ENCODE measurements at regions not wholly inside any gene's neighbourhood (a gene's known extent, or its start where the extent isn't known, plus 50 kb on each side); places are given as distances from the start of the nearest gene placed in this dataset.
"Not testable (repeated sequence)": the region's sequence is repeated elsewhere in the genome, so short reads cannot be mapped to it uniquely, and the experiment has no call there.

DNA sequence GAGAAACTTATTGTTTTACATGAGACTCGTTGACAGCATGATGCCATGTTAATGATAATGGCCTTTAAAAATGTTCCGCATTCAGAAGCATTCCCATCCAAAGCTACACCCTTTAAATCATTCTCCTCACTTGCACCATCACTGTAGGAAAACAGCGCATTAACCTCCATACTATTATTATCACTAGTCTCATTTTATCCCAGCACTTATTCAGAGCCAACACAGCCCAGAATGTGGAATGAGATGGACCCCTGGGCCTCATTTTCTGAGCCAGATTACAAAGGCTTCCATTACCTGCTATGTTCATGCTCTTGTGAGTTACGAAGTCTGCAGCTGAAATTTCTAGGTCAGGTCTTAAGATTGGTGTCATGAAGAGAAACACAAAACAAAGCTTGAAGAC is 159.4 kb downstream of the HS3ST3A1 start:
- DNase-seq, result no peak

DNA sequence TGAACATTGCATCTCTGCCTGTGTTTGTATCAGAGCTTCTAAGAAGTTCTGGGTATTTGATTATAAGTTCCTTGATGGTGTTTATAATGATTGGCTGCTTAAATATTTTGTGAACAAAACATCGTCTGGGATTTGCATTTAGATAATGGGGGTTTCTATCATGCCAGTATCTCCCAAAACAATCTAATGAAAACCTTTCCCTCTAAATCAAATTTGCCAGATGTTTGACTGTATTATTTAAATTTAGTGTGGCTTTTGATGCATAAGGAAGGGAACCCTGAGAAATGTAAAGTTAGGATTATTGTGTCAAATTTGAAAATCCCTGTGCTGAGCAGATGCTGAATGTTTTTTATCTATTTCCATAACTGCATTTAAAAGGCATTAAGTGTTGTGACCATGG is 159.9 kb downstream of the HS3ST3A1 start:
- DNase-seq, result no peak

DNA sequence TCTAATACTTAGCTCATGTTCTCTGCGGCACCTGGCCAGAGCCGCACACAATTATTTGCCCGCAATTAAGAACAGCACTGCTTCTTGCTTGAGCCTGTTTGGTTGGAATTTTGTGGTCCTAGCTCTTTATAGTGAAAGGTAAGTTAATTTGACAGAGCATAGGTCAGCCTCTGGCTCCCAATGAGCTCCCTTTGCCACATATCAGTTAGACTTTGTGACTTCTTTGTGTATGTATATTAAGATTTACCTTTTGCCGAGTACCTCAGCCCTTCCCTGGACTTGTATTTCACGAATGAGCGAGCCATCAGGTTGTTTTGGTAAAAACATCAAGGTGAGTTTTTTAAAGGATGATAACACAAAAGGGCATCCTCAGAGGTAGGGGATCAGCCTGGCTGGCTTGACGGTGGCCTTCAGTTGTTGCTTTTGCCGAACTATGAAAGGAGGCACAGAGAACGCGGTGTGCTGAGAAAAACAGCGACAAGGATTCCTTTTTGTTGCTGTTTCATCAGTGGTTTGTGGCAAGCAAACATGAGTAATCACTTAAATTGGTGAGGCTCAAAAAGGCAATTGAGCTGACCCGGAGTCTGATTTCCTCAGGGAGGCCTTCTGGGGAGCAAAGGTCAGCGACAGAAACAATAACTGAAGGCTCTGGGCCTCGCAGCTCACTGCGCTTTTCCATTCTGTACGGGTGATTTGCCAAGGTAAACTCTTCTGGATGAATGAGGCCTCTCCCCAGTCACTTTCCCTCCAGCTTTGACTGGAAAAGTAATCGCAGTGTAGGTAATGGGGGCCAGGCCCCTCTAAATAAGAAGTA is 163.6 kb downstream of the HS3ST3A1 start:
- DNase-seq, result no peak

DNA sequence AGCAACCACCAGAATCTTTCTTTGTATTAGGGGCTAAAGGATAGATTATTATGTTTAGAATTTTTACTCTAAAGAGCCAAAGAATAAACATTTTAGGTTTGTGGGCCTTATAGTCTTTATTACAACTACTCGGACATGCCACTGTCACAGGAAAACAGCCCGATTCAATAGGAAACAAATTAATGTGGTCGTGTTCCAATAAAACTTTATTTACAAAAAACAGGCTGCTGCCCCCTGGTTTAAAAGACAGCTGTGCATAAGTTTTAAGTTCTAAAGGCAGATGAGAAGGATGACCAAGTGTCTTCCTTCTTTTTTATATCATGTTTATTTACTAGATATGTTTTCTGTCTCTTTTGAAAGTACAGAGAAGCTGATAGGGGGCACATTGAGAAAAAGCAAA is 166.5 kb downstream of the HS3ST3A1 start:
- DNase-seq, result no peak

DNA sequence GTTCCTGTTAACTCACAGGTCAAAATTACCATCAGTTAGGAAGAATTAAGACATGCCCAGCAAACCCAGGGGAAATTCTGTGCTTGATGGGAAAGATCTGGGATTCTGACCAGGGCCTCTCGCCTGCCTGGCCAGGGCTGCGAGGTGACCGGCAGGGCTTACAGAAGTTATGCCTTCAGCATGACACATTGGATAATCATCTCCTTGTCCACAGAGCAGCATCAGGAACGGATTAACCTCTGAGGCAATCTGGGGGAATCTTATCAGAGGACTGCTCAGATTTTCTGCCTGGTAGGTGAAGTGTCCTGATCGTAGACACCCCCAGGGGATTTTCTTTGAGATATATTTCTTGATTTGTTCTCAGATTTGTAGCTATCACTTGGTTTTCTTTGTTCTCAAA is 172.5 kb downstream of the HS3ST3A1 start:
- DNase-seq, result no peak

DNA sequence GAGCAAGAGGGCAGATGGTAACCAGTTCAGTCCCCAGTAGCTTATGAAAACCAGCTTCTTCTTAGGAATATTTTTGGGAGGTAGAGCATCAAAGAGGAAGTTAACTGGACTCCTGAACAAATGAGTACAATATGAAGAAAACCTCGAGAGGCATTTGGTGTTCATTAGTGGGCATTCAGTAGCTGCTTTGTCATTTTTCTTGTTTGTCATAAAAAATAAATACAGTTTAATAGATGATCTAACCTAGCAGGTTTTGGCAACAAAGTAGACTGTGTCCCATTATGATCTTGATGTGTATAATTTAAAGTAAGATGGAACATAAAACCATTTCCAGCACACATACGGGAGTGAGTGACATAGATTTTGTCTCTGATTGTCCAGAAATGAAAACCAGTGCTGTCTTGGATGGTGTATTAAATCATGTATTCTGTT is 173.1 kb downstream of the HS3ST3A1 start:
- no peak for DNase-seq

DNA sequence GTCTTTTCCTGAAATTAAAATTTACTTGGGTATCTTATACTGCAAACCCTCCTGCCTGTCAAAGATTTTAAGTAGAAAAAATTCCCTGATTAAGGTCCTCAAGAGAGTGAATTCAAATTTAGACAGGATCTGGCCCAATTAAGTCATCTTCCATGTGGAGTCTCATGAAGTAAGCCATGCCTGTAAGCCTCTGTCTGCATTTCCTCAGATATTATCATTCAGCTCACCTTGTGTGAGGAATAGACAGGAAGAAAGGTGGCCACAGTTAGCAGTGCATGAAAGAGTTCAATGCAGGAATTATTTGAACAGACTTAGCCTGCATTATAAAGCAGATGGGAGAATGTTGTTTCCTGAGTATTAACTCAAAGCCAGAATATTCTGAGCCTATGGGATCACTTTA is 174.7 kb downstream of the HS3ST3A1 start:
- DNase-seq, result no peak

DNA sequence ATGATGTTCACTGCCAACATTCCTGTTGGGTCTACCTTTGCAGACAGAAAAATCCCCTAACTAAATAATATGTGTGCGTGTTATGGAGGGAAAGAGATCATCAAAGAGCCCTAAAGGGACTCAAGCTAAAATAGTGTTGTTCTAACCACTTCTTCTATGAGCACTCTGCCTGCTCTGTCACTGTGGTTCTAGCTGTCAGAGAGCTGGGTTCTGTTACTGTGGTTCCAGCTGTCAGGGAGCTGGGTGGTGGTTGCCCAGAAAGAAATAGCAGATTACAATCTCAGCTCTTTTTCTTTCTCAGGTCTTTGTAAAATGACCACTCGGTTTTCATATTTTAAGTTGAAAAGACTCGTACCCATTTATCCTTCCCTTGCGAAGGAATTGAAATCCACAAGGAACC is 176.3 kb downstream of the HS3ST3A1 start:
- DNase-seq, result no peak

DNA sequence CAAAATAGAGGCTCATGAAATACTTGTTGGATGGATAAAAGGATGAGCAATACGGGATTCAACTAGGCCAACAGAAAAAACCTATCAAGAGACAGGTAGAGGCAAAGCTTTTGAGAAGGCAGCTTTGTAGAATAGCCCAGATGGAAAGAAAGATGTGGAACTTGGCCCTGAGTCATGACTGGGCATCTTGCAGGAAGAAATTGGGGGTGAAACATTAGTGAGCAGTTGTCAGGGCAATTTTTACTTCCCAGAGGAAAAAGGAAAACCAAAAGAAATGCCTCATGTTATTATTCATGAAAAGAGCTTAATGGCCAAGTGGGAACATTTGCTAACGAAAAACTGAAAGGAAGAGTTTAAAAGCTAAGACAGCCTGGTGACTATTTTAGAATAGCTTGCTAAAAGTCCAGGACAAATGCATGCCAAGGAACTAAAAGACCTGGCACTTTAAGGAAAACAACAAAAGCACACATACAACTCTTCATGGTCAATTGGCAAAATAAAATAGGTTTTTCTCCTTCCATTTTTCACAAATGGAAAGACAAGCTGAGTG is 180.1 kb downstream of the HS3ST3A1 start:
- no peak for DNase-seq

DNA sequence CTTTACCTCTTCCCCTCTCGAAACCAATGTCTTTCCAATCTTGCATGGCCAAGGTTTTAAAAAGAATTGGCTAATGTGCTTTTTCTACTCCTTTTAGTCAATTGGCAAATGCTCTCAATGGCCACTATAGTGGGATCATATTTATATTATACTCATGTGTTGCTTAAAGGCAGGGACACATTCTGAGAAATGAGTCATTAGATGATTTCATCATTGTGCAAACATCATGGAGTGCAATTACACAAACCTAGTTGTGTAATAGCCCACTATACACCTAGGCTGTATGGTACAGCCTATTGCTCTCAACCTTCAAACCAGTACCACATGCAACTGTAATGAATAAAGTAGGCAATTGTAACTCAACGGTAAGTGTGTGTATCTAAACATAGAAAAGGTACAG is 180.9 kb downstream of the HS3ST3A1 start:
- DNase-seq, result no peak

DNA sequence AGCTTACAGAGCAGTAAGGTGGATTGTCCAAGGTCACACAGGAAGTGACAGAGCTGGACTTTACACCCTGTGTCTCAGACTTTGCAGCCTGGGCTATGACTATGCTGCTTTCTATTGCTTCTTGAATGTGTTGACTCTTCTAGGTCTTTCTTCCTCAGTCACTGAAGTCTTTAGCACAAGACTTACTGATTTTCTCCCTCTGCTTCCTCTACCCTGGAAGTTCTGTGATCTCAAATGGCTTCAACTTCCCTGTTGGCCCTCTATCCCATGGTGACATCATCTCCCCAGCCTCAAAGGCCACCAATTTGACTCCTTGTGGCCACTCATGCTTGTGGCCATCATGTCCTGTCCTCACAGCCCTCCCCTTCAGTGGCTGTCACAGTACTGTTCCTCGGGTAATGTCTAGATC is 181.3 kb downstream of the HS3ST3A1 start:
- DNase-seq, result no peak

DNA sequence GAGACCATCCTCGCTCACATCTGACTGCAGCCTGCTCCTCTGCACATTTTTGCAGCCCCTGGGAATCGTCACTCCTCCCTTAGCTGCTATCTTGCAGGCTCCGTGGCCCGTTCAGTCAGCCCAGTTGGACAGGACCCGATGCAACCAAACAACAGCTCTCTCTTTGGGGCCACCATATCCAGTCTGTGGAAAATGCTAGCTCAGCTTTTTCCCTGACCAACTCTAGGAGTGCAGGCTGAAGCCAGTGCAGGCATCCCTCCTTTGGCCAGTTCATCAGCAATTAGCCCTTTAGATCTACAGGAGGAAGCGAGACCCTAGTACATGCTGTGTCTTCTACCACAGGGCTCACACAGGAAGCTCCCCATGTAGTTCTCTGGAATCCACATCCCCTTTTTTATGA is 182.1 kb downstream of the HS3ST3A1 start:
- no peak for DNase-seq

DNA sequence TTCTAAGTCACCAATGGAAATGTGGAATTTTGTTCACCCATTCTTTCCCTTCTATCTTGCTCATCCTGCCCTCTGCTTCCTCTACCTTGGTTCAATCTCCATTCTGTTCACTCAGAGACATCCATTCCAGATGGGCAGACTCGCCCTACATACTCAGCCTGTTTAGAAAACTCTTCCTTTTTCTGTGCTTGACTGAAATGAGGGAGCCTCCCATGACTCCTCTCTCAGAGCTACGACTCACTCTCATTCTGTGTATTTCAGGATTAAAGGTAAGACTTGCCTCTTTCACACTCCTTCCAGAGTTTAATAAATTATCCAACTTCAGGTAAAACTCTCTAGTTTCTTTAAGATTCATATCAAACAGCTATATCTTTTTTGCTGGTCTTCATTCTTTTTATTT is 182.8 kb downstream of the HS3ST3A1 start:
- no peak for DNase-seq

DNA sequence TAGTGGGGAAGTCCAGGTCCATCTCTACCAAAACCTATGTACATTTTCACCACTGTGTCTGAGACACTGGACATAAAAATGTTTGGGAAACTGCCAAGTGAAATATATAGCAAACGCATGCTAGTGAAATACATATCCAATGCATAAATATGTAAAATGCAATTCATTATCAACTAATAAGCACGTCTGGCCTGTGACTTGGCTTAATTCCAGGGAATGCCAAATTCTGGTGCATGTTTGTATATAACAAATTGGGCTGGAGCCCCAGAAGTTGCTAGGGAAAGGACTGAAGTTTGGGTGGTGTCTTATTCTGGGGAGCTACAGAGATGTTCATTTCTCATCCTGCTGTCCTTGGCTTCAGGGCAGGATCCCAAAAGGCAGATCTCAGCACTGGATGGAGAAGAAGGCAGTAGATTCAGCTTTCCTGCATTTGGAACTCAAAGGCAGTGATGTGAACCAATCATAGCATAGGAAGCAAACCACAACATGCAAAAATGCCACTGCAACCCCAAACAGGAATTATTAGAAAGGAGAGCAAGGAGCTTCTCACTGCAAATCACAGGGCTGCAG is 184.3 kb downstream of the HS3ST3A1 start:
- DNase-seq, result no peak

DNA sequence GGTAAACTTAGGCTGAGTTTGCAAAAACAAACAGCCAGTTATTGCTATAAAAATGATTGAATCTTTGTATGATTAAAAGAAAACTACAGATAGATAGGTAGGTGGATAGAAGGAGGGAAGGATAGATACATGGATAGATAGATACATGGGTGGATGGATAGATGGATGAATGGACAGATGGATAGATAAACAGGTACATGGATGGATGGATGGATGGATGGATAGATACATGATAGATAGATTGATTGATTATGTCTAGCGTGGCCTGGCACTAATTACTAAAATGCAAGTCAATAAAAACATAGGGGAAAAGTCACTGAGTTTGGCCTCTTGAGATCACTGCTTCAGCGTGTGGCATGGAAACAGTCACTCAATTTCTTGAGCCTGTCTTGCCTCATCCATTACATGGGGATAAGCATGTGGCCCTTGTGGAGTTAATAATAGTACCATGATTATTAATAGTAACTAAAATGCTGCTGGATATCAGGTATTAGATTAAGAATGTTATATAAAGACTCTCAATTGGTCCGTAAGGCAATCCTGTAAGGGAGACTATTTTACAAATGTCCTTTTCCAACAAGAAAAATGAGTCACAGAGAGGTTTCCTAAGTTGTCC is 184.9 kb downstream of the HS3ST3A1 start:
- DNase-seq, result no peak

DNA sequence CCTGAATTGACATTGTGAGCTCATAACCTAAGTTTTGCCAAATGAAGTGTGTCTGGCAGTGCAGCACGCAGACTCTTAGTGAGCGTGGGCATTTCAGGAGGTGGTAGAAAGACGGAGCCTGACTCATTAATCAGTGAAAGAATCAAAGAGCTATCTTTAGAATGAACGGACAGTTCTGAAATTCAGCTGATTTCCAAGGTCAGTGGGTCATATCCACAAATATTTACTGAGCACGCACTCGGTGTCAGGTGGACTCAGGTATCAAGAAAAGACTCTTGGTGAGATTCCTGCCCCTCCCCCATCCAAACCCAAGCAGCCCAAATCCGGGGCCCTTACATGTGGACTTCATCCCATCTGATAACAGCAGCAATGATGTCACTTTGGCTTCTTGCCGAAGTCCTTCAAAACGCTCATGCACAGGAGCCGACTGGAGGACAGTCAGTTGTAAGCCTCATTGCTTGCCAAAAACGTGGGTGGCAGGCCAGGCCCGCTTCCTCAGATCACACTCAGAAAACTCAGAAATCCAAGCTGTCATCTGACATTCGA is 185.8 kb downstream of the HS3ST3A1 start:
- DNase-seq, result no peak

DNA sequence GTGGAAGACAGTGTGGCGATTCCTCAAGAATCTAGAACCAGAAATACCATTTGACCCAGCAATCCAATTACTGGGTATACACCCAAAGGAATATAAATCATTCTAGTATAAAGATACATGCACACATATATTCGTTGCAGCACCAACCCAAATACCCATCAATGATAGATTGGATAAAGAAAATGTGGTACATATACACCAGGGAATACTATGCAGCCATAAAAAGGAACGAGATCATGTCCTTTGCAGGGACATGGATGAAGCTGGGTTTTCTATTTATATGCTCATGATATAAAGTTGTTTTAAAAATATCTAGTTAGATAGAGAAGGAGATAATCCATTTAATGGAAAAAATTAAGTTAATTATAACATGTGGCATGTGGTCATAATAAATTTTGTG is 186.5 kb downstream of the HS3ST3A1 start:
- DNase-seq, result not testable (repeated sequence)

DNA sequence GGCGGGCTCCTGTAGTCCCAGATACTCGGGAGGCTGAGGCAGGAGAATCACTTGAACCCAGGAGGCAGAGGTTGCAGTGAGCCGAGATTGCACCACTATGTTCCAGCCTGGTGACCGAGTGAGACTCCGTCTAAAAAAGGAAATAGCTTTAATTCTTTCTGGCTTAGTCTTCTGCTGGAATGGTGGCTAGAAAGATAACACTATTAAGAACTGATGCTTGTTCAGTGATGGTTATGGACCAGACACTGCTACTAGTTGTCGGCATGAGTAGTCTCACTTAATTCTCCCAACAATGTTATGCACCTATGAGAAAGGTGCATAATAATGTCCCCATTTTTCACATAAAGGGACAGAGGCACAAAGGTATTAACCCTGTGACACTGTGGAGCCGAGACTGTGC is 188.7 kb downstream of the HS3ST3A1 start:
- no peak for DNase-seq

DNA sequence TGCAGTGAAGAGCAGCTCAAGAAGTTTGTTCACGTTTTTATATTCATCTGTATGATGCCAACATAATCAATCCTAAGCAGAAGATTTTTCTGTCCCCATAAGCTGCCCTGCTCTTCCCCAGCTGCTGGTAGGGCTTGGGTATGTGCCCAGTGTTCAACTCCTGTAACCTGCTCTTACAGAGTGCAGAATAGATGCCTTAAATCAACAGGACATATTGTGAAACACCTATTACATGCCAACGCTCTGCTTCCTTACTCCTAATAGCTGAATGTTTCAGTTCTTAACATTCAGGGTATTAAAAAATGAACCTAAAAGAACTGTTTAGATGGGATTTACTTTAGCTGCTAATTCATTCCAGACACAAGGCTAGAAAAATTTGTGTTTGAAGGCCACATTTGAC is 190.9 kb downstream of the HS3ST3A1 start:
- no peak for DNase-seq

DNA sequence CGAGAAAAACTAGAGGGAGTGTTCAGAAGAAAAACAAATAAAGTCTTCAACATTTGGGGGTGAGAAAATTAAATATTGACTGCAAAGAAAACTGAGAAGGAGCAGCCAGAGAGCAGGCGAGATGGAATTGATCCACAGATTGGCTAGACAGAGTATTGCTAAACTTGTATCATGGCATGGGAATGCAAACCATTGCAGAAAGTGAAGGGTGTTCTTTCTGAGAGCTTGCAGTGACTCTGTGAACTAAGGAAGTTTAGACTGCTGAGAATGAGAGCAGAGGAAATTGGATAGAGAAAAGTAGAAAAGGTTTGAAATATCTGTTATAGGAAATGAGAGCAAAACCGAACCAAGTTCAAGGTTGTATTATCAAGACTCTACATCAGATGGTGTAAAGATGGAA is 191.5 kb downstream of the HS3ST3A1 start:
- no peak for DNase-seq

DNA sequence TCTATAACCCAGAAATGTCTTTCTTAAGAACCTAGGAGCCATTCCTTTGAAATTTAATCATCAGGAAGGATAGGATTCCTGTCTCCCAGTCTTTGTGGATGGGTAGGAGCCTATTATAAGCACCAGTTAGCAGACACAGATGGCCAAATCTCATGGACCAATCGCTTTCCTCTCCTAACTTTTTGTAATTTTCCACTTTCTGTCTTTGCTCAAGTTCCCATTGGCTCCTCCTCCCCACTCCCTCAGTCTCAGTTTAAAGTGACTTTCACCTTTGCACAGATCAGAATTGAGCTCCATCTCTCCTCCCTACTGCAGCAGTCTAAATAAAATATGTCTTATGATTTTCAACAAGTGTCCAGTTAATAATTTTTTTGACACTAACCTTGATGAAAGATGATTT is 192.3 kb downstream of the HS3ST3A1 start:
- no peak for DNase-seq

DNA sequence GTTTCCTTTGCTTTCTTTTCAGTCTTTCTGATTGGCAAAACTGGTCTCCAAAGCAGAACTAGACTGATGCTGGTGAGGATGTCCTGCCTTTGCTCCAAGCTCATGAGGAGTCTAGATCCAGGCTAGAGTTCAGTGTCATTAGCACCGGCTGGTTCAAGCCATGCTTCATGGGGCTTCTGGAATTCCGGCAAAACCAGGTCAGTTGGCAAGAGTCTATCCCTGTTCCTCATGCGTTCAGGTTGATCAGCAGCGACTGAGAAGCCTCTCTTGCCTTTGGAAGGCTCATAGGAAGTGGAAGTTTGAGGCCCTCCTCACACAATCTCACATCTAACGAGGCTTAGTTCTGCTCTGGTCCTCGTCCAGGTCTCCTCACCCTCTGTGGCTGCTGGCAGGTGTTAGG is 194.3 kb downstream of the HS3ST3A1 start:
- no peak for DNase-seq

DNA sequence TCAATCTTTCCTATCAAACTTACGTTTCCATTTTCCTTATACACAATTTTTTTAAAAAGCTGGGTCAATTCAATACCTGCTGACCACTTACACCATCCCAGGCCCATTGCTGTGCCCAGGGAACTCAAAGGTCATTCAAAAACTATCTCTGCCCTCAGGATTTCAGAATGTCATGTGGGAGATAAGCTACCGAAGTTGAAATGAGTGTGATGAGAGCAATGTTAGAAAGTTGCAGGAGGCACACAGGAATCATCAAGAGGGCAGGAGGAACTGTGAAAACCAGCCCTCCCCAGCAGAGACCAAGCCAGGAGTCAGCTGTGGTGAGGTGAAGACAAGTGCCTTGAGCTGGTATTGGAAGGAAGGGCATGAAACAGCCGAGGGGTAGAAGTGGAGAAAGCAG is 195.9 kb downstream of the HS3ST3A1 start:
- DNase-seq, result no peak

DNA sequence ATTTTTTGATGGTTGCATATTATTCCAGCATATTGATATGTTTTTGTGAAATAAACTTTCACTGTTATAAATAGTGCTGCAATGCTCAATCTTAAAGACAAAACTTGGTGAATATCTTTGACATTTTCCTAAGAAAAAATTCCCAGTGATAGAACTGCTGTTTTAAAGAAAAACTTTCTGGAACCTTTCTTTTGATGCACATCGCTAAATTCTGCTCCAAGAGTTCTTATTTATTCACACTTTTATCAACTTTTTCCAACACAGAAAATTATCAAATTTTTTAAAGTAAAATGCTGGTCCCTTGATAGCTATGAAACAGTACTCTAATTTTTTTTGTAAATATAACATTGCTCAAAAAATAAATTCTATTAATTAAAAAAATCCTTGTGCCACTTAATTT is 196.6 kb downstream of the HS3ST3A1 start:
- no peak for DNase-seq

Data from activated T-cell treated with anti-CD3 and anti-CD28 coated beads, Interleukin-2, amount 50 U/mL, for 48 hours (primary cell).